Activated T-cell treated with anti-CD3 and anti-CD28 coated beads, Interleukin-2, amount 50 U/mL, for 24 hours (primary cell): ENCODE measurements at regions not wholly inside any gene's neighbourhood (a gene's known extent, or its start where the extent isn't known, plus 50 kb on each side); places are given as distances from the start of the nearest gene placed in this dataset.

Source experiments
- DNase-seq: peaks from one replicate; pipeline ENCODE4 v3.0.0-alpha.2; 2020
- H3K27ac Mint-ChIP-seq: 2 replicates; pipeline ENCODE4 v1.8.0; 2020; ENCODE audit warnings: mild to moderate bottlenecking, mixed read lengths
- H3K27me3 Mint-ChIP-seq: 2 replicates; pipeline ENCODE4 v1.8.0; 2020; ENCODE audit warnings: mixed read lengths
- H3K36me3 Mint-ChIP-seq: 2 replicates; pipeline ENCODE4 v1.8.0; 2020; ENCODE audit warnings: low read depth, mixed read lengths
- H3K4me1 Mint-ChIP-seq: 2 replicates; pipeline ENCODE4 v1.8.0; 2020; ENCODE audit warnings: low read depth, mixed read lengths
- H3K4me3 Mint-ChIP-seq: 2 replicates; pipeline ENCODE4 v1.8.0; 2020; ENCODE audit warnings: mild to moderate bottlenecking, moderate library complexity, mixed read lengths
- H3K9me3 Mint-ChIP-seq: 2 replicates; pipeline ENCODE4 v1.8.0; 2020; ENCODE audit warnings: mixed read lengths

DNA sequence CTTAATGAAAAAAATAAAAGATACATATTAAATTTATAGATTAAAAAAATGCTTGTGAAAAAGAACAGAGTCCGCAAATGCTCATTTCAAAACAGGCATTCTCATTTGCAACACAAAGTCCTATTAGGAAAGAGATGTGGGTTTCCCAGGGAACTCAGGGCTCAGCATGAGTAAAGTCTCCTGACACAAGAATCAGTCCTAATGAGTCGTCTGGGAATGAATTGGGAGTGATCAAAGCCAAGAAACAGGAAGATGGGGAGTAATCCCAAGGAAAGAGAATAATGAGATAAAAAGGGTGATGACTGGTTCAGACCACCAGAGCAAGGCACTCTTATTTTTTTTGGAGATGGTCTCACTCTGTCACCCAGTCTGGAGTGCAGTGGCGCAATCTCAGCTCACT is 443.7 kb downstream of the NR2F2 start:
- H3K9me3 Mint-ChIP-seq = no peaks in the 10 kb centered on the region
- no peak overlapping the region for H3K4me3 Mint-ChIP-seq
- H3K27ac Mint-ChIP-seq = no peak overlapping the region
- no peak for DNase-seq
- H3K4me1 Mint-ChIP-seq = no peaks in the 10 kb centered on the region
- H3K27me3 Mint-ChIP-seq = peaks cover 3% of the 10 kb centered on the region
- H3K36me3 Mint-ChIP-seq = no peaks in the 10 kb centered on the region

DNA sequence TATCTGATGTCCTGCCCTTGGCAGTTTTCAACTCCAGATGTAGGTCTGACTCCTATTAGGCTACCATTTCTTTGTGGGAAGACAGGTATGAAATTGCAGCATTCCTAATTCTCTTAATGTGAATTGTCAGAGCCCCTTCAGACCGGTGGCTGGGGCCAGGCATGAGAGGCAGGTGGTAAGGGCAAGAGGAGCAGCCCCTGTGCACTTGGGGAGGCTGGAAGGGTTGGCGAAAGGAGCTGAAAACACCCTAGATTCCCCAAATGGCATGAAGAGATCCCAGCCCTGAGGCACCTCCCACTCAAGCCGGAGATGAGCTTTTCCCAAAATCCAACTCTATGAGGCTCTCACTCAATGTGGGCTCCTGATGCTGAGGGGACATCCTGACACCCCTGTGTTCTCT is 453.2 kb downstream of the NR2F2 start:
- Mint-ChIP-seq H3K4me3 (no peak overlapping the region), H3K27ac (no peak overlapping the region), H3K27me3 (no peaks in the 10 kb centered on the region), H3K36me3 (no peaks in the 10 kb centered on the region), H3K9me3 (no peaks in the 10 kb centered on the region), H3K4me1 (no peaks in the 10 kb centered on the region)
- DNase-seq = no peak

GRCh38 chr15:96790004-96790403 is 459.5 kb downstream of the NR2F2 start:
- DNase-seq = no peak
- Mint-ChIP-seq H3K27ac (no peak overlapping the region), H3K9me3 (no peaks in the 10 kb centered on the region), H3K4me1 (no peaks in the 10 kb centered on the region), H3K27me3 (no peaks in the 10 kb centered on the region), H3K36me3 (no peaks in the 10 kb centered on the region), H3K4me3 (no peak overlapping the region)

DNA sequence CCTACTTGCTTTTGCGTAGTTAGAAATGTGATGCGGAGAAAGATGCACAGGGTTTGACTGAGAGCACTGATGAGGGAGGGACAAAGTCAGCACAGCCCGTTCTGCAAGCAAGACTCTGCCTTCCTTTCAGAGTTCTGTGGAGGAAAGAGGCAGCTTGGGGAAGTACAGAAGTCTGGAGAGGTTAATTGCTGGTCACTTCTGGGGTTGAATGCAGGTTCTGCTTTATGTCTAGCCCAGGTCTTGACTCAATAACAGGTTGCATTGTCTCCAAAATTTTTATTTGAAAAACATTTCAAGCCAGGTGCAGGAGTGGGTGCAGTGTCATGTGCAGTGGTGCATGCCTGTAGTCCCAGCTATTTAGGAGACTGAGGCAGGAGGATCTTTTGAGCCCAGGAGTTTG is 461.7 kb downstream of the NR2F2 start:
- H3K4me3 Mint-ChIP-seq = no peak overlapping the region
- H3K9me3 Mint-ChIP-seq = no peaks in the 10 kb centered on the region
- no peaks in the 10 kb centered on the region for H3K36me3 Mint-ChIP-seq
- no peak overlapping the region for H3K27ac Mint-ChIP-seq
- H3K4me1 Mint-ChIP-seq = no peaks in the 10 kb centered on the region
- H3K27me3 Mint-ChIP-seq = no peaks in the 10 kb centered on the region
- no peak for DNase-seq

DNA sequence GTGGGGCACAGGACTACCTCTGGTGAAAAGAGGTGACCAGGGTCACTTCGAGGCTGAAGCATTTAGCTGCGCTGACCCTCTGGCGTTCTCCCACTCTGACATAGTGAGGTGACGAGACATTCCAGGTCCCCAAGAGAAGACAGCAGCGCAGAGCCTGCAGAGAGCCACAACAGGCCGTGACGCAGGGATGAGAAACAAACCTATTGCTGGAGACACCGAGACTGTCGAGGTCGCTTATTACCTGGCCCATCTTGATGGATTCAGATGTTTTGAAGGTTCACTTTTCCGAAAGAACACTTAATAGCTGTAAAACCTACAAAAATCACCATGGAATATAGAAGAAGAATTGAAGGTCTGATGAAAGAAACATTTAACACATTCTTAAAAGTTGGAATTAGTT is 466.3 kb downstream of the NR2F2 start:
- H3K27ac Mint-ChIP-seq = no peak overlapping the region
- H3K27me3 Mint-ChIP-seq = no peaks in the 10 kb centered on the region
- no peaks in the 10 kb centered on the region for H3K4me1 Mint-ChIP-seq
- no peak overlapping the region for H3K4me3 Mint-ChIP-seq
- no peaks in the 10 kb centered on the region for H3K9me3 Mint-ChIP-seq
- no peak for DNase-seq
- H3K36me3 Mint-ChIP-seq = no peaks in the 10 kb centered on the region

- H3K27ac Mint-ChIP-seq = no peak overlapping the region
- no peaks in the 10 kb centered on the region for H3K36me3 Mint-ChIP-seq
- H3K9me3 Mint-ChIP-seq = no peaks in the 10 kb centered on the region
- H3K4me1 Mint-ChIP-seq = no peaks in the 10 kb centered on the region
- H3K4me3 Mint-ChIP-seq = no peak overlapping the region
- DNase-seq = no peak
- no peaks in the 10 kb centered on the region for H3K27me3 Mint-ChIP-seq
Observed at GRCh38 chr15:96801576-96802150, 471.2 kb downstream of the NR2F2 start.

DNA sequence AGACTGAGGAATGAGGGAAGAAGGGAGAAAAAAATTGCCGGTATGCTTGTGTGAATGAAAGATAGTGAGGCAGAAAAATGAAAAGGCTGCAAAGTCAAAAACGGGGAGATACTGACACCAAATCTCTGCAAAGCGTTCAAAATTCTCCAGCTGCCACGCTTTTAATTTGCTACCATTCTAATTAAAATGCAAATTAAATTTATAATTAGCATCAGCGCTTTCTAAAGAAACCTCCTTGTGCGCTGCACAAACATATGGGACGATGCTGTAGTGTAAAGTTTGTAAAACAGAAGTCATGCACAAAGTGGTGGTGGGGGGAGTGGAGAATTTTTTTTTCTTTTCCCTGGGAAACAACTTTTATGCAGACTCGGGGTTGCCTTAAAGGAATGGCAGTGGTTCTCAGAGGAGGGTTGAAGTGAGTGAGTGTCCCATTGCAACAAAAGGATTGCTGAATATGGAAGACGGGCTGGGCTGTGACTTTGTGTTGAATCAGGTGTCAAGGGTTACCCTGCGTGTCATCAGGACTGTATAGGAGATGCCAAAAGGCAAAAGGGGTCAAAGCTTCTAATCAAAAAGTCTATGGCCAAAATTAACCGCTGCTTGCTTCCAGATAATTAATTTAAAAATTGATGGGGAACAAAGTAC is 472.2 kb downstream of the NR2F2 start:
- no peak for DNase-seq
- H3K4me1 Mint-ChIP-seq = no peaks in the 10 kb centered on the region
- H3K9me3 Mint-ChIP-seq = no peaks in the 10 kb centered on the region
- no peaks in the 10 kb centered on the region for H3K27me3 Mint-ChIP-seq
- no peak overlapping the region for H3K27ac Mint-ChIP-seq
- no peaks in the 10 kb centered on the region for H3K36me3 Mint-ChIP-seq
- H3K4me3 Mint-ChIP-seq = no peak overlapping the region

GRCh38 chr15:96804754-96805153 is 474.3 kb downstream of the NR2F2 start:
- no peaks in the 10 kb centered on the region for H3K4me1 Mint-ChIP-seq
- no peak overlapping the region for H3K27ac Mint-ChIP-seq
- no peaks in the 10 kb centered on the region for H3K27me3 Mint-ChIP-seq
- no peak for DNase-seq
- H3K9me3 Mint-ChIP-seq = no peaks in the 10 kb centered on the region
- H3K4me3 Mint-ChIP-seq = no peak overlapping the region
- H3K36me3 Mint-ChIP-seq = no peaks in the 10 kb centered on the region

DNA sequence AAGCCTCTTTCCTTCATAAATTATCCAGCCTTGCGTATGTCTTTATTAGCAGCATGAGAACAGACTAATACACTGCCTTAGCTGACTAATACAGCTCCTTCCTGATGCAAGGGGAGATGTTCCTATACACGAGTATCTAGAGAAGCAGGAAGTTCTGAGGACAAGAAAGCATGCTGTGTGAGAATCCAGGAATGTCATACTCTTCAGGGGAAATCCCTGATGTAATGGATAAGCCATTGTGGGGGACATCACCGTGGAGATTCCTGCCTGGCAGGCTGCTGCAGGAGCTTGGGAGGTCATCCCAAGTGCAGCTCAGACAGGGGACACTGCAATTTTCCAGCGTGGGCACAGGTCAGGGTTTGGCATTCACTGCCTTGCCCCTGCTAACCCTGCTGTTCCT is 476.9 kb downstream of the NR2F2 start:
- DNase-seq = no peak
- Mint-ChIP-seq H3K4me3 (no peak overlapping the region), H3K4me1 (no peaks in the 10 kb centered on the region), H3K9me3 (no peaks in the 10 kb centered on the region), H3K36me3 (no peaks in the 10 kb centered on the region), H3K27ac (no peak overlapping the region), H3K27me3 (no peaks in the 10 kb centered on the region)

DNA sequence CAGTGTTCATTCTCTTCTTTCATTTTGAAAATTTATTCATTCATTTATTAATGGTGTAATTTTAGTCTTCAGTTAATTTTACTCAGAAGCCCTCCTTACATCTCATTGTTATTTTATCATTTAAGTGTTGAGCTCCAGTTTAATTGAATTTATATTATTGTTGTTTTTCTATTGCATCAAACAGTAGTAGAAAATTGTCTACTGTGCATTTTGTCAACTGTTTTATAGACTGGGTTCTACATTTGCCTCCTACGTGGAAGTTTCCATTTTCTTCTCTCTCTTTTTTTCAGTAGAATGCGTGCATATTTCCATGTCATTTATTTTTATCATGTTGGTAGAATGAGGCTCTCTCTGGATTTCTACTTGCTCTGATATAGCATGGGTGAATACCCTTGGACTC is 487.4 kb downstream of the NR2F2 start:
- H3K27ac Mint-ChIP-seq = no peak overlapping the region
- DNase-seq = no peak
- H3K4me3 Mint-ChIP-seq = no peak overlapping the region
- no peaks in the 10 kb centered on the region for H3K4me1 Mint-ChIP-seq
- H3K36me3 Mint-ChIP-seq = no peaks in the 10 kb centered on the region
- H3K9me3 Mint-ChIP-seq = no peaks in the 10 kb centered on the region
- H3K27me3 Mint-ChIP-seq = peaks cover 10% of the 10 kb centered on the region

DNA sequence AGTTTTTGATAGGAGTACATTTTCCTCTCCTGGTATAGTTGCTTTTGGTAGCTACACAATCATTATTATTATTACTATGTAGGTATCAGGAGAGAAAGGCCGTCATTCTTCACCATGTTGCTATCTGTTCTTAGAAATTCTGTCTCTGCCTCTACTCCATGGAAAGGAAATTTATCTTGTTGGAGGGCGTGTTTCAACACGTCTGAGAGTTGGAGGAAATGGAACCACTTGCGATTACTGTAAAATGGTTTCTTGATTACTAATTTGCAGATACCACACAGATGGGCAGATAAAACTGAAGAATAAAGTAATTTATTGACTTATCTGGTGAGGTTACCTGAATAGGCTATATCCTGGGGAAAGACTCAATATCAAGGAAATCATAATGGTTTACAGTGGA is 488.4 kb downstream of the NR2F2 start:
- no peak overlapping the region for H3K4me3 Mint-ChIP-seq
- DNase-seq = no peak
- H3K4me1 Mint-ChIP-seq = no peaks in the 10 kb centered on the region
- no peaks in the 10 kb centered on the region for H3K9me3 Mint-ChIP-seq
- no peak overlapping the region for H3K27ac Mint-ChIP-seq
- H3K27me3 Mint-ChIP-seq = peaks cover 10% of the 10 kb centered on the region
- H3K36me3 Mint-ChIP-seq = no peaks in the 10 kb centered on the region

- Mint-ChIP-seq H3K27ac (no peak overlapping the region), H3K36me3 (no peaks in the 10 kb centered on the region), H3K4me3 (no peak overlapping the region), H3K27me3 (no peaks in the 10 kb centered on the region), H3K4me1 (no peaks in the 10 kb centered on the region), H3K9me3 (no peaks in the 10 kb centered on the region)
- no peak for DNase-seq
Observed at GRCh38 chr15:96827981-96828380, 497.5 kb downstream of the NR2F2 start.

DNA sequence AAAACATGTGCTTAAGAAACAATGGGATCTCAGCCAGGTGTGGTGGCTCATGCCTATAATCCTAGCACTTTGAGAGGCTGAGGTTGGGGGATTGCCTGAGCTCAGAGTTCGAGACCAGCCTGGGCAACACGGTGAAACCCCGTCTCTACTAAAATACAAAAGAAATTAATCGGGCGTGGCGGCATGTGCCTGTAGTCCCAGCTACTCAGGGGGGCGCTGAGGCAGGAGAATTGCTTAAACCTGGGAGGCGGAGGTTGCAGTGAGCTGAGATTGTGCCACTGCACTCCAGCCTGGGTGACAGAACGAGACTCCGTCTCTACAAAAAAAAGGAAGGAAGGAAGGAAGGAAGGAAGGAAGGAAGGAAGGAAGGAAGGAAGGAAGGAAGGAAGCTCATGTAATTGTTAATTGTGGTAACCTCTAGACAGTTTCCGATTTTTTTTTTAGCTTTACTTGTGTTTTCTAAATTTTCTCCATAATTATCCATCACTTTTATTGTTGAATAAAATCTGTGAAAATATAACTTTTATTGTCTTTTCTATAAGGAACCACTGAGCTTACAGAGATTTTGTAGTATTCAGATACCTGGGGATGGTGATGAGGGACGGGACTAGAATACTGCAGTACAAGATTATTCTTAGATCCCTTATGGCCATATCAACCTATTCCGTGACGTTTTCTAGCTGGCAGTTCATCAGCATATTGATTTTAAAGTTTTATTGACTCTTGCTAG is 506.9 kb downstream of the NR2F2 start:
- Mint-ChIP-seq H3K4me3 (no peak overlapping the region), H3K36me3 (no peaks in the 10 kb centered on the region), H3K27ac (no peak overlapping the region), H3K4me1 (no peaks in the 10 kb centered on the region), H3K9me3 (peaks cover 14% of the 10 kb centered on the region), H3K27me3 (no peaks in the 10 kb centered on the region)
- DNase-seq = no peak

DNA sequence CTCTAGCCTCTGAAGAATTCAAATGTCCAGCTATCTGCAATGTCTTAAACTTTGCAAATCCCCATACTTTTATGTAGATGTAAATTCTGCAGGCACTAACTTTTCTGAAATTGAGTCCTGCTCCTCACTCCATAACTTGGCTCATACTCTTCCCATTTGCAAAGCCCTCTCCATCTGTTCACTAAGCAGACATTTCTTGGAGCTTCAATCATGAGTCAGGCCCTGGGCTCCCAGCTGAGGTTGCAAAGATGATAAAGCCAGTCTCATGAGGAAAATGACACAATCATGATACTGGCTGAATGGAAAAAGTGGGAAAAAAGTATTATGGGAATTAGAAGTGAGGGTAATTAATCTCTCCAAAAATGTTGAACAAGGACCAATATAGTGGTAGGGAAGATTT is 507.6 kb downstream of the NR2F2 start:
- Mint-ChIP-seq H3K4me1 (no peaks in the 10 kb centered on the region), H3K4me3 (no peak overlapping the region), H3K9me3 (peaks cover 15% of the 10 kb centered on the region), H3K36me3 (no peaks in the 10 kb centered on the region), H3K27ac (no peak overlapping the region), H3K27me3 (no peaks in the 10 kb centered on the region)
- DNase-seq = no peak

DNA sequence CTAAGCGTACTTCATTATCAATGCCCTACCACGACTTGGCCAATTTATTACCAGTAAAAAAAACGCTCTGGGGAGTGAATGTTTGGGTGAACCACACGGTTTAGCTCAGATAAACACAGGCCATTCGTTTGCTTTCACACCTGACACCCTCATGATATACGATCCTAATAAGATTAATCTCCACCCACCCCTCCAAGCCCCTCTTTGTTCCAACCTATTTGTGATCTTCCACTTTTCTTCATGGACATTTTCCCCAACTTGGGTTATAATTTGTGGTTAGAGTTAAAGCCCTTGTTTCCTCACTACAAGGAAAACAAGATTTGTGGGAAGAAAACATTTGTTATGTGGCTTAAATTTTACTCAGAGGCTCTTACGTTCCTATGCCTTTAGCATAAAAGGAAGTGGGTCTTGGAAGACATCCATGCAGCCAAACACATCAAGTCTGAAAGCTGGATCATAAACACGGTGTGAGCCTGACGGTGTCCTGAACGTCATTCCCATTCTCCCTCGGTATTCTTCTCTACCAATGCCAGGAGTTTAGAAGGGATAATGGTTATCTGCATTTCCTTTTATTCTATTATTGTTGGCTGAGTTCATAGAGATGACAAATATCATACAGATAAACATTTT is 518.9 kb downstream of the NR2F2 start:
- Mint-ChIP-seq H3K4me1 (no peaks in the 10 kb centered on the region), H3K9me3 (peaks cover 2% of the 10 kb centered on the region), H3K27ac (no peak overlapping the region), H3K4me3 (no peak overlapping the region), H3K27me3 (no peaks in the 10 kb centered on the region), H3K36me3 (no peaks in the 10 kb centered on the region)
- no peak for DNase-seq
